Muscle layer of duodenum (tissue), 2 donors: ENCODE measurements at regions not wholly inside any gene's neighbourhood (a gene's known extent, or its start where the extent isn't known, plus 50 kb on each side); places are given as distances from the start of the nearest gene placed in this dataset.
"Not testable (repeated sequence)": the region's sequence is repeated elsewhere in the genome, so short reads cannot be mapped to it uniquely, and the experiment has no call there.

Source experiments
- H3K27ac ChIP-seq: one replicate; pipeline ENCODE4 v1.7.0; 2013; ENCODE audit warnings: mild to moderate bottlenecking, low read length
- H3K27me3 ChIP-seq: one replicate; pipeline ENCODE4 v1.7.0; 2013; ENCODE audit warnings: low read depth, mild to moderate bottlenecking, control low read depth, low read length
- H3K36me3 ChIP-seq, 2 donors: one replicate each; pipeline ENCODE4 v1.7.0; 2013; ENCODE audit warnings: low read length in 2 of 2, control low read depth in 1 of 2, mild to moderate bottlenecking in 1 of 2; ENCODE audit not compliant: insufficient read depth in 2 of 2, control insufficient read depth in 1 of 2
- H3K4me1 ChIP-seq, 2 donors: one replicate each; pipeline ENCODE4 v1.7.0; 2013; ENCODE audit warnings: low read length in 2 of 2, mild to moderate bottlenecking in 2 of 2, control low read depth in 1 of 2, moderate library complexity in 1 of 2; ENCODE audit not compliant: insufficient read depth in 2 of 2, control insufficient read depth in 1 of 2
- H3K4me3 ChIP-seq, 2 donors: one replicate each; pipeline ENCODE4 v1.7.0; 2013; ENCODE audit warnings: low read length in 2 of 2, low read depth in 1 of 2, mild to moderate bottlenecking in 1 of 2
- H3K9me3 ChIP-seq, 2 donors: one replicate each; pipeline ENCODE4 v1.7.0; 2013; ENCODE audit warnings: low read length in 2 of 2, control low read depth in 1 of 2, mild to moderate bottlenecking in 1 of 2; ENCODE audit not compliant: control insufficient read depth in 1 of 2
- donor health status: healthy.

- H3K27ac ChIP-seq = no peak overlapping the region
These were observed 812.9 kb downstream of the NR4A2 start for GRCh38 chr2:155519529-155520130.

GRCh38 chr2:155518094-155518493 lies 814.4 kb downstream of the NR4A2 start:
- Histone ChIP-seq H3K4me3 (no peak overlapping the region), H3K9me3 (no peaks in the 10 kb centered on the region), H3K36me3 (no peaks in the 10 kb centered on the region), H3K27me3 (no peaks in the 10 kb centered on the region), H3K27ac (no peak overlapping the region), H3K4me1 (no peaks in the 10 kb centered on the region)

More at GRCh38 chr2:155519529-155520130, 812.9 kb downstream of the NR4A2 start:
- Histone ChIP-seq H3K4me3 (no peak overlapping the region), H3K9me3 (no peaks in the 10 kb centered on the region), H3K27me3 (no peaks in the 10 kb centered on the region), H3K36me3 (no peaks in the 10 kb centered on the region), H3K4me1 (no peaks in the 10 kb centered on the region)

GRCh38 chr2:155517362-155517761 lies 815.2 kb downstream of the NR4A2 start:
- Histone ChIP-seq H3K27me3 (no peaks in the 10 kb centered on the region), H3K4me1 (no peaks in the 10 kb centered on the region), H3K4me3 (no peak overlapping the region), H3K9me3 (no peaks in the 10 kb centered on the region), H3K27ac (no peak overlapping the region), H3K36me3 (no peaks in the 10 kb centered on the region)

GRCh38 chr2:155513248-155513647 lies 814.8 kb downstream of the KCNJ3 start:
- Histone ChIP-seq H3K9me3 (no peaks in the 10 kb centered on the region), H3K4me1 (no peaks in the 10 kb centered on the region), H3K27me3 (no peaks in the 10 kb centered on the region), H3K27ac (no peak overlapping the region), H3K36me3 (no peaks in the 10 kb centered on the region), H3K4me3 (no peak overlapping the region)

- Histone ChIP-seq H3K4me1 (no peaks in the 10 kb centered on the region), H3K9me3 (no peaks in the 10 kb centered on the region), H3K4me3 (no peak overlapping the region), H3K27me3 (no peaks in the 10 kb centered on the region), H3K27ac (no peak overlapping the region), H3K36me3 (no peaks in the 10 kb centered on the region)
These were observed 804.3 kb downstream of the KCNJ3 start for GRCh38 chr2:155502766-155503165.

- Histone ChIP-seq H3K9me3 (no peaks in the 10 kb centered on the region), H3K27ac (no peak overlapping the region), H3K36me3 (no peaks in the 10 kb centered on the region), H3K4me1 (no peaks in the 10 kb centered on the region), H3K27me3 (no peaks in the 10 kb centered on the region), H3K4me3 (no peak overlapping the region)
These were observed 799.6 kb downstream of the KCNJ3 start for GRCh38 chr2:155498106-155498505.

GRCh38 chr2:155494744-155495143 lies 796.2 kb downstream of the KCNJ3 start:
- Histone ChIP-seq H3K27me3 (no peaks in the 10 kb centered on the region), H3K4me1 (no peaks in the 10 kb centered on the region), H3K27ac (no peak overlapping the region), H3K36me3 (no peaks in the 10 kb centered on the region), H3K4me3 (no peak overlapping the region), H3K9me3 (no peaks in the 10 kb centered on the region)

- no peaks in the 10 kb centered on the region for H3K27me3 ChIP-seq
- no peaks in the 10 kb centered on the region for H3K4me1 ChIP-seq
- H3K9me3 ChIP-seq = no peaks in the 10 kb centered on the region
- no peak overlapping the region for H3K4me3 ChIP-seq
- H3K36me3 ChIP-seq = no peaks in the 10 kb centered on the region
- H3K27ac ChIP-seq = no peak overlapping the region
These were observed 786.8 kb downstream of the KCNJ3 start for GRCh38 chr2:155485141-155485842.

- Histone ChIP-seq H3K4me3 (no peak overlapping the region), H3K27ac (no peak overlapping the region), H3K36me3 (no peaks in the 10 kb centered on the region), H3K9me3 (no peaks in the 10 kb centered on the region), H3K27me3 (no peaks in the 10 kb centered on the region), H3K4me1 (no peaks in the 10 kb centered on the region)
These were observed 782.6 kb downstream of the KCNJ3 start for GRCh38 chr2:155481141-155481540.

GRCh38 chr2:155472018-155472417 lies 773.5 kb downstream of the KCNJ3 start:
- not testable (repeated sequence) for H3K27ac ChIP-seq, H3K27me3 ChIP-seq, H3K4me1 ChIP-seq, H3K36me3 ChIP-seq, H3K9me3 ChIP-seq, H3K4me3 ChIP-seq

GRCh38 chr2:155456222-155456621 lies 757.7 kb downstream of the KCNJ3 start:
- no peak overlapping the region for H3K4me3 ChIP-seq
- H3K27me3 ChIP-seq = no peaks in the 10 kb centered on the region
- no peaks in the 10 kb centered on the region for H3K4me1 ChIP-seq
- no peaks in the 10 kb centered on the region for H3K36me3 ChIP-seq
- no peak overlapping the region for H3K27ac ChIP-seq
- H3K9me3 ChIP-seq = no peaks in the 10 kb centered on the region
